HG02840 (cell line): ENCODE measurements at regions not wholly inside any gene's neighbourhood (a gene's known extent, or its start where the extent isn't known, plus 50 kb on each side); places are given as distances from the start of the nearest gene placed in this dataset.

Experiments
- ATAC-seq: cut with Tn5 transposase; IDR thresholded peaks from one replicate; pipeline ENCODE4 v1.9.1; 2021; ENCODE audit warnings: mild to moderate bottlenecking, moderate library complexity, moderate number of reproducible peaks; ENCODE audit not compliant: unreplicated experiment, low FRiP score

GRCh38 chr13:85412448-85412847 lies 386.8 kb downstream of the SLITRK6 start:
- no peak for ATAC-seq

GRCh38 chr13:85411591-85411990 lies 387.6 kb downstream of the SLITRK6 start:
- no peak for ATAC-seq

GRCh38 chr13:85408415-85408814 lies 390.8 kb downstream of the SLITRK6 start:
- ATAC-seq, result no peak

- ATAC-seq, result no peak
These were observed 392.8 kb downstream of the SLITRK6 start for GRCh38 chr13:85406269-85406975.

GRCh38 chr13:85405316-85405897 lies 393.8 kb downstream of the SLITRK6 start:
- ATAC-seq, result no peak

GRCh38 chr13:85386424-85386823 lies 412.8 kb downstream of the SLITRK6 start:
- ATAC-seq, result no peak

GRCh38 chr13:85383291-85383690 lies 415.9 kb downstream of the SLITRK6 start:
- no peak for ATAC-seq

- ATAC-seq, result no peak
These were observed 418.1 kb downstream of the SLITRK6 start for GRCh38 chr13:85381082-85381481.

- ATAC-seq, result no peak
These were observed 419.2 kb downstream of the SLITRK6 start for GRCh38 chr13:85379991-85380390.

- ATAC-seq, result no peak
These were observed 419.8 kb downstream of the SLITRK6 start for GRCh38 chr13:85379433-85379832.

GRCh38 chr13:85377783-85378182 lies 421.4 kb downstream of the SLITRK6 start:
- ATAC-seq, result no peak

GRCh38 chr13:85373322-85373721 lies 425.9 kb downstream of the SLITRK6 start:
- no peak for ATAC-seq

GRCh38 chr13:85371254-85371653 lies 428.0 kb downstream of the SLITRK6 start:
- ATAC-seq, result no peak

GRCh38 chr13:85368686-85369085 lies 430.5 kb downstream of the SLITRK6 start:
- no peak for ATAC-seq

GRCh38 chr13:85367887-85368286 lies 431.3 kb downstream of the SLITRK6 start:
- no peak for ATAC-seq

- no peak for ATAC-seq
These were observed 432.3 kb downstream of the SLITRK6 start for GRCh38 chr13:85366759-85367417.

- no peak for ATAC-seq
These were observed 435.7 kb downstream of the SLITRK6 start for GRCh38 chr13:85363504-85363903.

- no peak for ATAC-seq
These were observed 436.2 kb downstream of the SLITRK6 start for GRCh38 chr13:85362980-85363379.

- no peak for ATAC-seq
These were observed 452.0 kb downstream of the SLITRK6 start for GRCh38 chr13:85347251-85347650.

- no peak for ATAC-seq
These were observed 465.0 kb downstream of the SLITRK6 start for GRCh38 chr13:85334187-85334586.

- ATAC-seq, result no peak
These were observed 465.7 kb downstream of the SLITRK6 start for GRCh38 chr13:85333506-85334020.

GRCh38 chr13:85332615-85333014 lies 466.6 kb downstream of the SLITRK6 start:
- ATAC-seq, result no peak
